Stimulated activated effector memory CD8-positive, alpha-beta T cell treated with anti-CD3 and anti-CD28 coated beads, Interleukin-12 subunit alpha, Interleukin-12 subunit beta, amount 100 ng/mL, for 72 hours (primary cell): ENCODE measurements at regions not wholly inside any gene's neighbourhood (a gene's known extent, or its start where the extent isn't known, plus 50 kb on each side); places are given as distances from the start of the nearest gene placed in this dataset.

Source experiments
- ATAC-seq: fragments of 150-1000 bp; cut with Tn5 transposase; 2 replicates; pipeline ENCODE4 v1.10.0; 2021
- DNase-seq, 2 donors: peaks; one replicate each; pipeline ENCODE4 v3.0.0; 2021 to 2022; ENCODE audit warnings: low spot score in 2 of 2
- H3K27ac Mint-ChIP-seq: one replicate; pipeline ENCODE4 v1.8.0; 2022; ENCODE audit warnings: mild to moderate bottlenecking, mixed read lengths
- H3K36me3 Mint-ChIP-seq: one replicate; pipeline ENCODE4 v1.8.0; 2022; ENCODE audit warnings: mild to moderate bottlenecking, mixed read lengths
- H3K4me1 Mint-ChIP-seq: one replicate; pipeline ENCODE4 v1.8.0; 2022; ENCODE audit warnings: mixed read lengths
- H3K4me3 Mint-ChIP-seq: one replicate; pipeline ENCODE4 v1.8.0; 2022; ENCODE audit warnings: mild to moderate bottlenecking, mixed read lengths
- H3K9me3 Mint-ChIP-seq: one replicate; pipeline ENCODE4 v1.8.0; 2022; ENCODE audit warnings: mixed read lengths

DNA sequence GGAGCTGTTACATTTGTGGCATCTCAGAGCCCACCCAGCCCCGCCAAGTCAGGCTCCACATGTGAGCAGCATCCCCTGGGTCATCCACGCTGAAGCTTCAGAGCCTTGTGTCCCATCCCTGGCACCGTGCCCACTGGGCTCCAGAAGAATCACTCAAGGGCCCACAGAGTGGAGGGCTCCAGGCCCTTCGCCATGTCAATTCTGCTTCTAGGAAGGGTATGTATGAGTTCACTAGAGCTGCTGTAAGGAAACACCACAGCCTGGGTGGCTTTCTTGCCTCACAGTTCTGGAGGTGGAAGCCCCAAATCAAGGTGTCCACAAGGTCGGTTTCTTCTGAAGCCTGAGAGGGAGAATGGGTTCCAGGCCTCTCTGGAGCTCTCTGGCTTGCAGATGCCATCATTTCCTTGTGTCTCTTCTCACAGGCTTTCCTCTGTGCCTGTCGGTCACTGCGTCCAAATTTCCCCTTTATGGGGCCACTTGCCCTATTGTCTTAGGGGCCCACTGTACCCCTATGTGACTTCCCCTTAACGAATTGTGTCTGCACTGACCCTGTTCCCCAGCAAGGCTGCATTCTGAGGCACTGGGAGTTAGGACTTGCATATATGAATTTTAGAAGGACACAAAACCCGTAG, 1476.0 kb downstream of the TBC1D22A start:
- DNase-seq = no peak
- Mint-ChIP-seq H3K9me3 (peaks cover 9% of the 10 kb centered on the region), H3K27ac (no peak overlapping the region), H3K4me1 (peaks cover 6% of the 10 kb centered on the region), H3K36me3 (no peaks in the 10 kb centered on the region), H3K4me3 (no peak overlapping the region)
- ATAC-seq = no peak

- DNase-seq (no peak), ATAC-seq (no peak)
- H3K9me3 Mint-ChIP-seq = peaks cover 14% of the 10 kb centered on the region
- H3K36me3 Mint-ChIP-seq = no peaks in the 10 kb centered on the region
- no peak overlapping the region for H3K4me3 Mint-ChIP-seq
- peaks cover 6% of the 10 kb centered on the region for H3K4me1 Mint-ChIP-seq
- no peak overlapping the region for H3K27ac Mint-ChIP-seq
Observed at GRCh38 chr22:48237466-48238283, 1475.2 kb downstream of the TBC1D22A start.

- no peak for ATAC-seq
- no peak for DNase-seq
- Mint-ChIP-seq H3K4me1 (no peaks in the 10 kb centered on the region), H3K36me3 (no peaks in the 10 kb centered on the region), H3K27ac (no peak overlapping the region), H3K9me3 (peaks cover 23% of the 10 kb centered on the region), H3K4me3 (no peak overlapping the region)
Observed at GRCh38 chr22:48236261-48236660, 1473.8 kb downstream of the TBC1D22A start.

- Mint-ChIP-seq H3K4me3 (no peak overlapping the region), H3K36me3 (no peaks in the 10 kb centered on the region), H3K9me3 (peaks cover 23% of the 10 kb centered on the region), H3K27ac (no peak overlapping the region), H3K4me1 (no peaks in the 10 kb centered on the region)
- no peak for DNase-seq
- ATAC-seq = no peak
Observed at GRCh38 chr22:48235744-48236143, 1473.3 kb downstream of the TBC1D22A start.

DNA sequence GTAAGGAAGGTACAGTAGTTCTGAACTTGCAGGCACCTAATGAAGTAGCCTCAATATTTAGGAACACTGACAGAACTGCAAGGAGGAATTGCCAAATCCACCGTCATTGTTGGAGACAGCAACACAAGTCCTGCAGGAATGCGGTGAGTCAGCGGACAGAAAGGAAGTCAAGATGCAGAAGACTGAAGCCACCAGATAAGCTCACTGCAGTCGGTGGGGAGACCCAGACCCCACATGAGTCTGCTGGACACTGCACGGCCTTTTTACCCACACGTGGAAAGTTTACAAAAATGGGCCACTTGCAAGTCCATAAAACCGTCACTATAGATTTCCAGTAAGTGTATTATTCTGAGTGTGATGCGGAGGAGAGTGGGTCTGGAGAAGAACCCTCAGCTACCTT, 1471.6 kb downstream of the TBC1D22A start:
- Mint-ChIP-seq H3K27ac (no peak overlapping the region), H3K4me1 (no peaks in the 10 kb centered on the region), H3K4me3 (no peak overlapping the region), H3K36me3 (no peaks in the 10 kb centered on the region), H3K9me3 (peaks cover 23% of the 10 kb centered on the region)
- DNase-seq (no peak), ATAC-seq (no peak)

DNA sequence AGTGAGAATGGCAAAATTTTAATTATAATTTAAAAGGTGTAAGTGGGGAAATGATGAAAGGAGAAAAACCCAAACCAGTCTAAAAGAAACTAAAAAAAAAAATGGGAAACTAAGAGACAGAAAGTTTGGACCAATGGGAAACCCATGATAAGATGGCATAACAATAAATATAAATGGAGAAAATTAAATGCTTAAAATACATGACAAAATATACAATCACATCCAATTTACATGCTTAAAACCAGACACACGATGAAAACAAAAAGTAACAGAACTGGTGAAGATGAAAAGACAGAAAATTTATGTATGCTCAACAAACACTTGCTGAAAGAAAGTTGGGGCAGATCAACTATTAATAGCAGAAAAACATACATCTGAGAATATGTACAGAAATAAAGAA, 1471.1 kb downstream of the TBC1D22A start:
- no peak overlapping the region for H3K27ac Mint-ChIP-seq
- H3K4me1 Mint-ChIP-seq = no peaks in the 10 kb centered on the region
- H3K9me3 Mint-ChIP-seq = peaks cover 23% of the 10 kb centered on the region
- no peaks in the 10 kb centered on the region for H3K36me3 Mint-ChIP-seq
- DNase-seq (no peak), ATAC-seq (no peak)
- no peak overlapping the region for H3K4me3 Mint-ChIP-seq

- no peak overlapping the region for H3K4me3 Mint-ChIP-seq
- peaks cover 14% of the 10 kb centered on the region for H3K9me3 Mint-ChIP-seq
- H3K27ac Mint-ChIP-seq = no peak overlapping the region
- DNase-seq (peak in 1 of 2 donors; percentile 12), ATAC-seq (no peak)
- H3K4me1 Mint-ChIP-seq = no peaks in the 10 kb centered on the region
- no peaks in the 10 kb centered on the region for H3K36me3 Mint-ChIP-seq
Observed at GRCh38 chr22:48228468-48228867, 1466.0 kb downstream of the TBC1D22A start.

DNA sequence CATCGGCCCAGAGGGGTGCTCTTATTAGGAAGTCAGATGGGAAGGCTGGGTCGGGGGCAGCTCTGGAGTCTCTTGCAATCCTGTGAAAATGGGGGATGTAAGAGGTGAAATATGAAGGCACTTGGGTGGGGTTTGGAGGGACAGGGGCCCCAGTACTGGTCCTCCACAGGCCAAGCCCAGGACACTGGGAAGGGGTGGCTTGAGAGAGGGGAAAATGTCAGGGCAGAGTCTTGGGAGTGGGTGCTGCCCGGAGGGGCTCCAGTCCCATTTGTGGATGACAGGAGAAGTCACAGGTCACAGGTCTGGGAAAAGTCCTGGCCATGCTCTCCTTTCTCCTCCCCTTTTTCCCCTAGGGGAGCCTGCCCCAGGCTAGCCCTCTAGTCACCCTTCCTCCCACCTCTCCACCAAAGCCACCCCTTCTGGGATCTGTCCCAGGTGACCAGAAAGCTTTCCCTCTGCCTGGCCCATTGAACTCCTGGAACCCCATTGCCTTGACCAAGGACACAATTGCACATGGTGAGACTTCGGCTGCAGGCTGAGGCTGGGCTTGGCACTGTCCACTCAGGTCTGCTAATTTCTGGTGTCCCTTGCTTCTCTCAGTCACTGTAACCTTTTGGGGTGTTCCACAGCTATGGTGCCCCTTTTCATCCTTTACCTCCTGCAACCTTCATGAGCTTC, 1465.0 kb downstream of the TBC1D22A start:
- Mint-ChIP-seq H3K9me3 (peaks cover 7% of the 10 kb centered on the region), H3K4me1 (no peaks in the 10 kb centered on the region)
- no peak for ATAC-seq

GRCh38 chr22:48226026-48227013, 1463.9 kb downstream of the TBC1D22A start:
- no peaks in the 10 kb centered on the region for H3K4me1 Mint-ChIP-seq
- H3K36me3 Mint-ChIP-seq = no peaks in the 10 kb centered on the region
- no peaks in the 10 kb centered on the region for H3K9me3 Mint-ChIP-seq
- no peak overlapping the region for H3K27ac Mint-ChIP-seq
- DNase-seq (peak in 1 of 2 donors; percentile 10), ATAC-seq (no peak)
- H3K4me3 Mint-ChIP-seq = no peak overlapping the region

More for the DNA sequence above, 1465.0 kb downstream of the TBC1D22A start:
- H3K4me3 Mint-ChIP-seq = no peak overlapping the region
- H3K27ac Mint-ChIP-seq = no peak overlapping the region
- DNase-seq = peak in 1 of 2 donors; percentile 22
- H3K36me3 Mint-ChIP-seq = no peaks in the 10 kb centered on the region

- no peaks in the 10 kb centered on the region for H3K9me3 Mint-ChIP-seq
- DNase-seq = no peak
- no peak overlapping the region for H3K4me3 Mint-ChIP-seq
- H3K4me1 Mint-ChIP-seq = no peaks in the 10 kb centered on the region
- H3K36me3 Mint-ChIP-seq = no peaks in the 10 kb centered on the region
- no peak for ATAC-seq
- no peak overlapping the region for H3K27ac Mint-ChIP-seq
Observed at GRCh38 chr22:48224332-48224731, 1461.9 kb downstream of the TBC1D22A start.

- DNase-seq = no peak
Observed at GRCh38 chr22:48223488-48224190, 1461.2 kb downstream of the TBC1D22A start.

DNA sequence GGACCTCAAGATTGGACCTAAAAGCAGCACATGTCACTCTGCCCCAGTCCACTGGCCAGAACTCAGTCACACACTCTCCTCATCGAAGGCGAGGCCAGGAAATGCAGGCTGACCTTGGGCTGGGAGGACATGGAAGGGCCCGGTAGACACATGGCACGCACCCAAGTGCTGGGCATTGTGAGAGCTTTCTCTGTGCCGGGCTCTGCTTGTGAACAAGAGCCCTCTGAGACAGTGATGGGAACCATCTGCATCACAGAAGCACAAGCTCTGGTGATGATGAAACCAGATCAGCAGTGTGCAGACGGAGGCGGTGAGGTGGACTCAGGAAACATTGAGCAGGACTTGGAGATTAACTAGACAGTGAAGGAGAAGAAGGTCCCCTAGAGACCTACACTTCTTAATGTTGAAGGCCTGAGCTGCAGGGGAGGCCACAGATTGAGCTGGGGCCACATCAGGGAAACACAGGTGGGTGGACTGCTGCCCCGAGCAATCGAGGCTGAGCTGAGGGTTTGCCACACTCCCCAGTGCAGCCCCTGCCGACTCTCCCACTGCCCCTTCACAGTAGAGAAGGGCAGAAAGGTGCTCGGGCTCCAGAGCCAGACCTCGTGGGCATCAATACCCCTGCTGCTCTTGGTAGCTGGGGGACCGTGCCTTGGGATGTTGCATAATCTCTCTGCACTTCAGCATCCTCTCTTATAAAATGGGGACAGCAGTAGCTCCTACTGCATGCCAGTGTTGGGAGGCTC, 1460.5 kb downstream of the TBC1D22A start:
- Mint-ChIP-seq H3K4me3 (no peak overlapping the region), H3K4me1 (no peaks in the 10 kb centered on the region), H3K27ac (no peak overlapping the region), H3K36me3 (no peaks in the 10 kb centered on the region), H3K9me3 (no peaks in the 10 kb centered on the region)
- no peak for DNase-seq
- no peak for ATAC-seq

More at GRCh38 chr22:48223488-48224190, 1461.2 kb downstream of the TBC1D22A start:
- no peaks in the 10 kb centered on the region for H3K36me3 Mint-ChIP-seq
- no peak overlapping the region for H3K27ac Mint-ChIP-seq
- no peaks in the 10 kb centered on the region for H3K4me1 Mint-ChIP-seq
- no peak overlapping the region for H3K4me3 Mint-ChIP-seq
- no peaks in the 10 kb centered on the region for H3K9me3 Mint-ChIP-seq
- peak; percentile 26 for ATAC-seq

GRCh38 chr22:48218889-48219420, 1456.5 kb downstream of the TBC1D22A start:
- Mint-ChIP-seq H3K36me3 (no peaks in the 10 kb centered on the region), H3K9me3 (no peaks in the 10 kb centered on the region), H3K4me1 (no peaks in the 10 kb centered on the region), H3K4me3 (no peak overlapping the region), H3K27ac (no peak overlapping the region)
- ATAC-seq = no peak
- DNase-seq = no peak
